ENCODE measurements at regions not wholly inside any gene's neighbourhood (a gene's known extent, or its start where the extent isn't known, plus 50 kb on each side); places are given as distances from the start of the nearest gene placed in this dataset.
A peak's percentile ranks its signal among the peaks of the same experiment; 100 is the strongest.

GRCh38 chr10:30560326-30560725 is 69.2 kb downstream of the LYZL2 start:
- no CpG with 5 or more reads among the region's 2 CpGs for WGBS (ENCODE audit: insufficient coverage, low lambda C conversion rate)
- DNase-seq = no peak
- Histone ChIP-seq H3K4me1 (ENCODE audit: control insufficient read depth, insufficient read depth, low read length) (no peaks in the 10 kb centered on the region), H3K27ac (ENCODE audit: low read length) (no peak overlapping the region), H3K27me3 (ENCODE audit: control insufficient read depth, insufficient read depth, low read length) (no peaks in the 10 kb centered on the region), H3K4me3 (ENCODE audit: low read length) (no peak overlapping the region), H3K9me3 (ENCODE audit: control insufficient read depth, low read depth, low read length) (no peaks in the 10 kb centered on the region), H3K36me3 (ENCODE audit: control insufficient read depth, insufficient read depth, low read length) (no peaks in the 10 kb centered on the region)

DNA sequence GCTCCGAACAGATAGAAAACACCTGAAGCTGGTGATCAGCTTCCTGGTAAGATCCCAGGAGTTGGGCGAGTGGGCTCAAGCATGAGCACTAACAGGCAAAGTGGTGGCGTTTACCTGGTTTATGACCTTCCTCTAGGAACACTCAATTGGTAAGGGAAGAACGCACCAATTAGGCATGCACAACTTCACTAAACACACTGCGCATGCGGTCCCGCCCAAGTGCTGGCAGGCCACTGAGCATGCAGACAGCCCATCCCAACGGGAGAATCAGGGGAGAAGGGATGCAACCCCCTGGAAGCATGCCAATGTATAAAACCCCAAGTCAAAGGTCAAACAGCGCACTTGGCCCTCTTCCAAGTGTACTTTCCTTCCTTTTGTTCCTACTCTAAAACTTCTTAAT is 70.4 kb downstream of the LYZL2 start:
- Histone ChIP-seq H3K4me1 (ENCODE audit: control insufficient read depth, insufficient read depth, low read length) (peaks cover 3% of the 10 kb centered on the region), H3K27me3 (ENCODE audit: control insufficient read depth, insufficient read depth, low read length) (no peaks in the 10 kb centered on the region), H3K9me3 (ENCODE audit: control insufficient read depth, low read depth, low read length) (no peaks in the 10 kb centered on the region), H3K27ac (ENCODE audit: low read length) (no peak overlapping the region), H3K4me3 (ENCODE audit: low read length) (no peak overlapping the region), H3K36me3 (ENCODE audit: control insufficient read depth, insufficient read depth, low read length) (no peaks in the 10 kb centered on the region)
- peak in 1 of 2 donors; percentile 55 for DNase-seq
- WGBS (ENCODE audit: insufficient coverage, low lambda C conversion rate) = no CpG with 5 or more reads among the region's 9 CpGs

GRCh38 chr10:30558411-30558810 is 71.1 kb downstream of the LYZL2 start:
- DNase-seq = no peak
- Histone ChIP-seq H3K27ac (ENCODE audit: low read length) (no peak overlapping the region), H3K27me3 (ENCODE audit: control insufficient read depth, insufficient read depth, low read length) (no peaks in the 10 kb centered on the region), H3K9me3 (ENCODE audit: control insufficient read depth, low read depth, low read length) (no peaks in the 10 kb centered on the region), H3K4me1 (ENCODE audit: control insufficient read depth, insufficient read depth, low read length) (peaks cover 7% of the 10 kb centered on the region), H3K36me3 (ENCODE audit: control insufficient read depth, insufficient read depth, low read length) (no peaks in the 10 kb centered on the region), H3K4me3 (ENCODE audit: low read length) (no peak overlapping the region)
- 90% methylated on average over 2 of the region's 14 CpGs for WGBS (ENCODE audit: insufficient coverage, low lambda C conversion rate)

DNA sequence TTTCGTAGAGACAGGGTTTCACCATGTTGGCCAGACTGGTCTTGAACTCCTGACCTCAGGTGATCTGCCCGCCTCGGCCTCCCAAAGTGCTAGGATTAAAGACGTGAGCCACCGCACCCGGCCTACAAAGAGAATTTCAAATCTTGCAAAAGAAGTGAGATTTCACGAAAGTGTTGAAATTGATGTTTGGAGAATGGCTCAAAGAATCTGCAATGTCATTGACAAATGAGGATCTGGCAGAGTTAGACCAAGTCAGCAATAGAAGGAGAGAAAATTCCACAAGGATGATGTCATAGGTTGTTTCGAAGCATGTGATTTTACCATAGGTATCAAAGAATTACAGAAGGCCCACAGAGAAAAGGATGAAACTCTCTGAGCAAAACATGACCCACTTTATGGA is 71.7 kb downstream of the LYZL2 start:
- H3K4me3 ChIP-seq (ENCODE audit: low read length) = no peak overlapping the region
- H3K9me3 ChIP-seq (ENCODE audit: control insufficient read depth, low read depth, low read length) = no peaks in the 10 kb centered on the region
- no peak overlapping the region for H3K27ac ChIP-seq (ENCODE audit: low read length)
- no peaks in the 10 kb centered on the region for H3K36me3 ChIP-seq (ENCODE audit: control insufficient read depth, insufficient read depth, low read length)
- DNase-seq = peak in 1 of 2 donors; percentile 14
- 64% methylated on average over 2 of the region's 8 CpGs for WGBS (ENCODE audit: insufficient coverage, low lambda C conversion rate)
- peaks cover 10% of the 10 kb centered on the region for H3K4me1 ChIP-seq (ENCODE audit: control insufficient read depth, insufficient read depth, low read length)
- H3K27me3 ChIP-seq (ENCODE audit: control insufficient read depth, insufficient read depth, low read length) = no peaks in the 10 kb centered on the region

GRCh38 chr10:30556189-30556588 is 73.4 kb downstream of the LYZL2 start:
- Histone ChIP-seq H3K36me3 (ENCODE audit: control insufficient read depth, insufficient read depth, low read length) (no peaks in the 10 kb centered on the region), H3K27me3 (ENCODE audit: control insufficient read depth, insufficient read depth, low read length) (no peaks in the 10 kb centered on the region), H3K9me3 (ENCODE audit: control insufficient read depth, low read depth, low read length) (no peaks in the 10 kb centered on the region), H3K4me3 (ENCODE audit: low read length) (no peak overlapping the region), H3K4me1 (ENCODE audit: control insufficient read depth, insufficient read depth, low read length) (peaks cover 10% of the 10 kb centered on the region), H3K27ac (ENCODE audit: low read length) (no peak overlapping the region)
- WGBS (ENCODE audit: insufficient coverage, low lambda C conversion rate) = no CpG with 5 or more reads among the region's 1 CpG
- DNase-seq = no peak

DNA sequence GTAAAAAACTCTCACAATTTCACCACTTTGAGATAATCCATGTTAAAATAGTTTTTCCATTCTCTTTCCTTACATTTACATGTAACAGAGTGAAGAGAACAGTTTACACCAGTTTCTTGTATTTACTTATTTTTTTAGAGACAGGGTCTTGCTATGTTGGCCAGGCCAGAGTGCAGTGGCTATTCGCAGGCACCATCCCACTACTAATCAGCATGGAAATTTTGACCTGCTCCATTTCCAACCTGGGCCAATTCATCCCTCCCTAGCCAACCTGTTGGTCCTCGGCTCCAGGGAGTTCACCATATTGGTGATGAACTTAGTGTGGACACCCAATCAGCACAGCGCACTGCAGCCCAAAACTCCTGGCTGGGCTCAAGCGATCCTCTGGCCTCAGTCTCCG is 74.1 kb downstream of the LYZL2 start:
- Histone ChIP-seq H3K36me3 (ENCODE audit: control insufficient read depth, insufficient read depth, low read length) (no peaks in the 10 kb centered on the region), H3K4me1 (ENCODE audit: control insufficient read depth, insufficient read depth, low read length) (peaks cover 10% of the 10 kb centered on the region), H3K9me3 (ENCODE audit: control insufficient read depth, low read depth, low read length) (no peaks in the 10 kb centered on the region), H3K27ac (ENCODE audit: low read length) (no peak overlapping the region), H3K27me3 (ENCODE audit: control insufficient read depth, insufficient read depth, low read length) (no peaks in the 10 kb centered on the region), H3K4me3 (ENCODE audit: low read length) (no peak overlapping the region)
- DNase-seq = no peak
- no CpG with 5 or more reads among the region's 5 CpGs for WGBS (ENCODE audit: insufficient coverage, low lambda C conversion rate)

- Histone ChIP-seq H3K27ac (ENCODE audit: low read length) (peak overlapping the region; percentile 55), H3K4me1 (ENCODE audit: control insufficient read depth, insufficient read depth, low read length) (peaks cover 10% of the 10 kb centered on the region), H3K36me3 (ENCODE audit: control insufficient read depth, insufficient read depth, low read length) (no peaks in the 10 kb centered on the region), H3K9me3 (ENCODE audit: control insufficient read depth, low read depth, low read length) (no peaks in the 10 kb centered on the region), H3K27me3 (ENCODE audit: control insufficient read depth, insufficient read depth, low read length) (no peaks in the 10 kb centered on the region), H3K4me3 (ENCODE audit: low read length) (peak overlapping the region; percentile 5)
- no peak for DNase-seq
- WGBS (ENCODE audit: insufficient coverage, low lambda C conversion rate) = 60% methylated on average over 1 of the region's 5 CpGs
Observed at GRCh38 chr10:30554440-30554825, 75.1 kb downstream of the LYZL2 start.

DNA sequence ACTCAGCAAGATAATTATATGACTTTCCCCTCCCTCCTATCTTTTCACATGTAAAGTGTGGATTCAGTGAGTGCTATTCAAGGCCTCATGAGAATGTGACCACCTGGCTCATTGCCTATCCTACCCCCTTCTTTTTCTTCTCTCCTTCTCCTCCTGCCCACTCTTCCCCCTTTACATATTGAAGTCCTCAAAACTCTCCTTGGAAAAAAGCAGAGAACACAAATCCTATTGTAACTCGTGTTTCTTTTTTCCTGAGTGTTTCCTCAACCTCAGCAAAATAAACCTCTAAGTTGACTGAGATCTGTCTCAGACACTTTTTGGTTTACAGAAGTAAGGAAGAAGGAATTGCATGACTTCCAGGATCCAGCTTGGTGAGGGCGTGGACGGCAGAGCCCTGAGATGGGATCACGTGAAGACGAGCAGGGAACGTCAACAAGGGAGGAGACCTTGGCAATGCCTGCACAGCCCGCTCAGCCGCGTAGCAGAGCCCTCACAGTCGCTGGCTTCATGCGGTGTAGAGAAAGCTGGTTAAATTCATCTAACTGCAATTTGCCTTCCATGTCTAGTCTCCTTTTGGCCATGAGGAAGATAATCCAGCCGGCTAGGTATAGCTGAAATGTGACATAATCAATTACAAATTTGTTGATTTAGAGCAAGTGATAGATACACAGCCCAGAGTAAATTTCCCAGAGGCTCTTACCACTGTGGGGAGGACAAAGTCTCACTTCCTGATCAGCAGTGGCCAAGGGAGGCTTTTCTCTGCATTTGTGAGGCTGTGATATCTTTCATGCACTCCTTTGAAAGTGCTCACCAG is 75.7 kb downstream of the LYZL2 start:
- DNase-seq = peak; percentile 80 to 89
- Histone ChIP-seq H3K27me3 (ENCODE audit: control insufficient read depth, insufficient read depth, low read length) (no peaks in the 10 kb centered on the region), H3K4me1 (ENCODE audit: control insufficient read depth, insufficient read depth, low read length) (peaks cover 10% of the 10 kb centered on the region), H3K9me3 (ENCODE audit: control insufficient read depth, low read depth, low read length) (no peaks in the 10 kb centered on the region), H3K27ac (ENCODE audit: low read length) (peak overlapping the region; percentile 55), H3K36me3 (ENCODE audit: control insufficient read depth, insufficient read depth, low read length) (no peaks in the 10 kb centered on the region), H3K4me3 (ENCODE audit: low read length) (peak overlapping the region; percentile 5)
- 80% methylated on average over 1 of the region's 12 CpGs for WGBS (ENCODE audit: insufficient coverage, low lambda C conversion rate)

GRCh38 chr10:30553018-30553625 is 76.4 kb downstream of the LYZL2 start:
- H3K27ac ChIP-seq (ENCODE audit: low read length) = peak overlapping the region; percentile 55
- WGBS (ENCODE audit: insufficient coverage, low lambda C conversion rate) = 70% methylated on average over 2 of the region's 7 CpGs
- DNase-seq = peak in 1 of 2 donors; percentile 20

GRCh38 chr10:30550967-30551815 is 78.4 kb downstream of the LYZL2 start:
- Histone ChIP-seq H3K27ac (ENCODE audit: low read length) (no peak overlapping the region), H3K9me3 (ENCODE audit: control insufficient read depth, low read depth, low read length) (no peaks in the 10 kb centered on the region), H3K36me3 (ENCODE audit: control insufficient read depth, insufficient read depth, low read length) (no peaks in the 10 kb centered on the region), H3K4me1 (ENCODE audit: control insufficient read depth, insufficient read depth, low read length) (peaks cover 10% of the 10 kb centered on the region), H3K4me3 (ENCODE audit: low read length) (no peak overlapping the region), H3K27me3 (ENCODE audit: control insufficient read depth, insufficient read depth, low read length) (no peaks in the 10 kb centered on the region)
- no peak for DNase-seq
- WGBS (ENCODE audit: insufficient coverage, low lambda C conversion rate) = 73% methylated on average over 3 of the region's 10 CpGs

More at GRCh38 chr10:30553018-30553625, 76.4 kb downstream of the LYZL2 start:
- peaks cover 10% of the 10 kb centered on the region for H3K4me1 ChIP-seq (ENCODE audit: control insufficient read depth, insufficient read depth, low read length)
- no peaks in the 10 kb centered on the region for H3K36me3 ChIP-seq (ENCODE audit: control insufficient read depth, insufficient read depth, low read length)
- H3K9me3 ChIP-seq (ENCODE audit: control insufficient read depth, low read depth, low read length) = no peaks in the 10 kb centered on the region
- H3K4me3 ChIP-seq (ENCODE audit: low read length) = no peak overlapping the region
- H3K27me3 ChIP-seq (ENCODE audit: control insufficient read depth, insufficient read depth, low read length) = no peaks in the 10 kb centered on the region
